A549 (cell line): ENCODE measurements at regions not wholly inside any gene's neighbourhood (a gene's known extent, or its start where the extent isn't known, plus 50 kb on each side); places are given as distances from the start of the nearest gene placed in this dataset.

Experiments used
- CTCF ChIP-seq: fragments of >200 bp; sonication (Bioruptor Twin); formaldehyde crosslinking; IDR thresholded peaks from 3 replicates; pipeline ENCODE4 v1.5.1; 2016
- EP300 ChIP-seq, 2 experiments: fragments of >200 bp; sonication (Bioruptor Twin); formaldehyde crosslinking; IDR thresholded peaks; 2 replicates in 1 of 2; 3 replicates in 1 of 2; pipeline ENCODE4 v1.6.1; 2016 to 2017
- FOSL2 ChIP-seq, 2 experiments: fragments of 450-650 bp in 1 of 2; fragments of >200 bp in 1 of 2; sonication (Bioruptor Twin) in 1 of 2; formaldehyde crosslinking; IDR thresholded peaks; 2 replicates each; pipeline versions ENCODE4 v1.5.0 to v1.6.1; 2016 to 2020; ENCODE audit warnings: mild to moderate bottlenecking in 1 of 2, moderate library complexity in 1 of 2
- HES2 ChIP-seq: fragments of >200 bp; sonication (Bioruptor Twin); formaldehyde crosslinking; IDR thresholded peaks from 2 replicates; pipeline ENCODE4 v1.6.1; 2016
- MAX ChIP-seq: IDR thresholded peaks from 2 replicates; pipeline ENCODE4 v1.6.1; 2012
- MYC ChIP-seq: IDR thresholded peaks from 2 replicates; pipeline ENCODE4 v1.6.1; 2012; ENCODE audit warnings: mild to moderate bottlenecking, inconsistent platforms, low read length, improper control_type of control experiment, borderline replicate concordance
- POLR2A ChIP-seq: IDR thresholded peaks from 2 replicates; pipeline ENCODE4 v1.6.1; 2012; ENCODE audit warnings: mild to moderate bottlenecking, low read length
- ZFP36 ChIP-seq: fragments of 450-650 bp; IDR thresholded peaks from 2 replicates; pipeline ENCODE4 v1.6.1; 2014; ENCODE audit warnings: borderline replicate concordance; ENCODE audit not compliant: partially characterized antibody
- TF ChIP-seq, protein P1 (sequence below): fragments of 250-450 bp; sonication (Bioruptor Pico); IDR thresholded peaks from 2 replicates; pipeline ENCODE4 v1.5.0; 2021; ENCODE audit warnings: mild to moderate bottlenecking, moderate library complexity, borderline replicate concordance
- TF ChIP-seq, protein P2 (sequence below): fragments of 200-600 bp; sonication (generic); IDR thresholded peaks from 2 replicates; pipeline ENCODE4 v1.6.1; 2016; ENCODE audit warnings: antibody characterized with exemption, mild to moderate bottlenecking, moderate library complexity

DNA sequence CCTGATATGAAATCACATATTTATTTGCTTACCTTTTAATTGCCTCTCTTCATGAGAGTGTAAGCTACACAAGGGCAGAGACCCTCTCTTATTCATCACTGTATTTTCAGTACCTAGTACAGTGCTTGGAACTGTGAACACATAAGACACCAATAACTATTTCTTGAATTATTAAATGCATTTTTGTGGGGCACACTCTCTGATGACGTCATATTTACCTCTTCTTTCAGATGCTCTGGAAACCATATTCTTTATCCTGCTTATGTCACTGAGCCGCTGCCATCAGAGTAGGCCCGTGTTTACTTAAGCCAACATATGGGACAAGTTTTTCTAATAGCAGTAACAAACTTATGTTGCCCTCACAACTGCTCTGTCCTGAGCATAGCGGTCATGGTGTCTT is 266.5 kb downstream of the ELAVL2 start:
- no peak for TF ChIP-seq FOSL2 (IDR thresholded peaks at IDR 0.05)
- no peak for TF ChIP-seq FOSL2 (CRISPR knock-in tag; IDR thresholded peaks at IDR 0.05)
- no peak for TF ChIP-seq ZFP36
- TF ChIP-seq POLR2A = no peak
- no peak for TF ChIP-seq MYC
- TF ChIP-seq CTCF = no peak
- TF ChIP-seq, protein P1, sequence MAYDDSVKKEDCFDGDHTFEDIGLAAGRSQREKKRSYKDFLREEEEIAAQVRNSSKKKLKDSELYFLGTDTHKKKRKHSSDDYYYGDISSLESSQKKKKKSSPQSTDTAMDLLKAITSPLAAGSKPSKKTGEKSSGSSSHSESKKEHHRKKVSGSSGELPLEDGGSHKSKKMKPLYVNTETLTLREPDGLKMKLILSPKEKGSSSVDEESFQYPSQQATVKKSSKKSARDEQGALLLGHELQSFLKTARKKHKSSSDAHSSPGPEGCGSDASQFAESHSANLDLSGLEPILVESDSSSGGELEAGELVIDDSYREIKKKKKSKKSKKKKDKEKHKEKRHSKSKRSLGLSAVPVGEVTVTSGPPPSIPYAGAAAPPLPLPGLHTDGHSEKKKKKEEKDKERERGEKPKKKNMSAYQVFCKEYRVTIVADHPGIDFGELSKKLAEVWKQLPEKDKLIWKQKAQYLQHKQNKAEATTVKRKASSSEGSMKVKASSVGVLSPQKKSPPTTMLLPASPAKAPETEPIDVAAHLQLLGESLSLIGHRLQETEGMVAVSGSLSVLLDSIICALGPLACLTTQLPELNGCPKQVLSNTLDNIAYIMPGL (CRISPR knock-in tag) = no peak
- no peak for TF ChIP-seq MAX
- TF ChIP-seq HES2 = no peak
- no peak for TF ChIP-seq EP300 (IDR thresholded peaks at IDR 0.05)
- TF ChIP-seq, protein P2, sequence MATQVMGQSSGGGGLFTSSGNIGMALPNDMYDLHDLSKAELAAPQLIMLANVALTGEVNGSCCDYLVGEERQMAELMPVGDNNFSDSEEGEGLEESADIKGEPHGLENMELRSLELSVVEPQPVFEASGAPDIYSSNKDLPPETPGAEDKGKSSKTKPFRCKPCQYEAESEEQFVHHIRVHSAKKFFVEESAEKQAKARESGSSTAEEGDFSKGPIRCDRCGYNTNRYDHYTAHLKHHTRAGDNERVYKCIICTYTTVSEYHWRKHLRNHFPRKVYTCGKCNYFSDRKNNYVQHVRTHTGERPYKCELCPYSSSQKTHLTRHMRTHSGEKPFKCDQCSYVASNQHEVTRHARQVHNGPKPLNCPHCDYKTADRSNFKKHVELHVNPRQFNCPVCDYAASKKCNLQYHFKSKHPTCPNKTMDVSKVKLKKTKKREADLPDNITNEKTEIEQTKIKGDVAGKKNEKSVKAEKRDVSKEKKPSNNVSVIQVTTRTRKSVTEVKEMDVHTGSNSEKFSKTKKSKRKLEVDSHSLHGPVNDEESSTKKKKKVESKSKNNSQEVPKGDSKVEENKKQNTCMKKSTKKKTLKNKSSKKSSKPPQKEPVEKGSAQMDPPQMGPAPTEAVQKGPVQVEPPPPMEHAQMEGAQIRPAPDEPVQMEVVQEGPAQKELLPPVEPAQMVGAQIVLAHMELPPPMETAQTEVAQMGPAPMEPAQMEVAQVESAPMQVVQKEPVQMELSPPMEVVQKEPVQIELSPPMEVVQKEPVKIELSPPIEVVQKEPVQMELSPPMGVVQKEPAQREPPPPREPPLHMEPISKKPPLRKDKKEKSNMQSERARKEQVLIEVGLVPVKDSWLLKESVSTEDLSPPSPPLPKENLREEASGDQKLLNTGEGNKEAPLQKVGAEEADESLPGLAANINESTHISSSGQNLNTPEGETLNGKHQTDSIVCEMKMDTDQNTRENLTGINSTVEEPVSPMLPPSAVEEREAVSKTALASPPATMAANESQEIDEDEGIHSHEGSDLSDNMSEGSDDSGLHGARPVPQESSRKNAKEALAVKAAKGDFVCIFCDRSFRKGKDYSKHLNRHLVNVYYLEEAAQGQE = no peak
